Adipose tissue (tissue), 3 donors: ENCODE measurements at regions not wholly inside any gene's neighbourhood (a gene's known extent, or its start where the extent isn't known, plus 50 kb on each side); places are given as distances from the start of the nearest gene placed in this dataset.

ENCODE experiments used
- H3K27ac ChIP-seq: one replicate; pipeline ENCODE4 v1.5.1; 2013; ENCODE audit warnings: low read depth, low read length
- WGBS, 3 donors: extraction: QIAGEN DNeasy Blood & Tissue Kit; methylation state at CpG; one replicate each; pipeline ENCODE4 v1.1.7; 2013; 5-methylcytosine and 5-hydroxymethylcytosine counted together
- donor health status: healthy with polysubstance abuse.
- donor health status: Bipolar disorder and iron deficiency.
- donor health status: healthy.

- no peak overlapping the region for H3K27ac ChIP-seq
Observed at GRCh38 chr2:128708106-128708816, 389.6 kb upstream of the HS6ST1 start.

GRCh38 chr2:128710242-128710641 lies 391.6 kb upstream of the HS6ST1 start:
- WGBS, 3 donors = 93 to 96% (median 94%) methylated on average over 5 of the region's 5 CpGs

GRCh38 chr2:128710729-128711128 lies 392.1 kb upstream of the HS6ST1 start:
- no peak overlapping the region for H3K27ac ChIP-seq
- WGBS, 3 donors = 73 to 84% (median 74%) methylated on average over 2 of the region's 2 CpGs

More at GRCh38 chr2:128710242-128710641, 391.6 kb upstream of the HS6ST1 start:
- H3K27ac ChIP-seq = no peak overlapping the region

- WGBS, 3 donors = 45 to 82% (median 59%) methylated on average over 4 of the region's 4 CpGs
Observed at GRCh38 chr2:128714285-128714684, 395.6 kb upstream of the HS6ST1 start.

GRCh38 chr2:128714851-128715312 lies 396.2 kb upstream of the HS6ST1 start:
- 74 to 80% (median 78%) methylated on average over 6 of the region's 6 CpGs for WGBS, 3 donors
- H3K27ac ChIP-seq = no peak overlapping the region

More at GRCh38 chr2:128714285-128714684, 395.6 kb upstream of the HS6ST1 start:
- no peak overlapping the region for H3K27ac ChIP-seq

GRCh38 chr2:128715360-128715759 lies 396.7 kb upstream of the HS6ST1 start:
- no peak overlapping the region for H3K27ac ChIP-seq
- WGBS, 3 donors = 76 to 88% (median 85%) methylated on average over 7 of the region's 7 CpGs

GRCh38 chr2:128716299-128716721 lies 397.6 kb upstream of the HS6ST1 start:
- H3K27ac ChIP-seq = no peak overlapping the region
- WGBS, 3 donors = 61 to 71% (median 68%) methylated on average over 8 of the region's 8 CpGs

- no peak overlapping the region for H3K27ac ChIP-seq
- WGBS, 3 donors = 72 to 85% (median 73%) methylated on average over 8 of the region's 8 CpGs
Observed at GRCh38 chr2:128717758-128718710, 399.4 kb upstream of the HS6ST1 start.

- WGBS, 3 donors = 86 to 87% (median 86%) methylated on average over 4 of the region's 4 CpGs
Observed at GRCh38 chr2:128720080-128721022, 401.7 kb upstream of the HS6ST1 start.

GRCh38 chr2:128721096-128721495 lies 402.4 kb upstream of the HS6ST1 start:
- no peak overlapping the region for H3K27ac ChIP-seq
- 83 to 91% (median 90%) methylated on average over 2 of the region's 2 CpGs for WGBS, 3 donors

More at GRCh38 chr2:128720080-128721022, 401.7 kb upstream of the HS6ST1 start:
- H3K27ac ChIP-seq = no peak overlapping the region

GRCh38 chr2:128722489-128722888 lies 403.8 kb upstream of the HS6ST1 start:
- WGBS, 3 donors = 86 to 92% (median 90%) methylated on average over 1 of the region's 1 CpG
- H3K27ac ChIP-seq = no peak overlapping the region

- no peak overlapping the region for H3K27ac ChIP-seq
- WGBS, 3 donors = 84 to 96% (median 92%) methylated on average over 7 of the region's 7 CpGs
Observed at GRCh38 chr2:128724547-128724946, 405.9 kb upstream of the HS6ST1 start.

GRCh38 chr2:128724972-128725371 lies 406.3 kb upstream of the HS6ST1 start:
- no peak overlapping the region for H3K27ac ChIP-seq
- WGBS, 3 donors = 91 to 93% (median 91%) methylated on average over 7 of the region's 7 CpGs

GRCh38 chr2:128726236-128726635 lies 407.6 kb upstream of the HS6ST1 start:
- H3K27ac ChIP-seq = no peak overlapping the region
- 66 to 84% (median 70%) methylated on average over 2 of the region's 2 CpGs for WGBS, 3 donors

GRCh38 chr2:128726911-128727310 lies 408.2 kb upstream of the HS6ST1 start:
- WGBS, 3 donors = 89 to 92% (median 90%) methylated on average over 4 of the region's 4 CpGs
- H3K27ac ChIP-seq = no peak overlapping the region

GRCh38 chr2:128727404-128727803 lies 408.7 kb upstream of the HS6ST1 start:
- H3K27ac ChIP-seq = no peak overlapping the region
- WGBS, 3 donors = 77 to 86% (median 86%) methylated on average over 2 of the region's 2 CpGs

GRCh38 chr2:128727914-128728313 lies 409.2 kb upstream of the HS6ST1 start:
- WGBS, 3 donors = 54 to 90% (median 61%) methylated on average over 2 of the region's 2 CpGs
- H3K27ac ChIP-seq = no peak overlapping the region

- no peak overlapping the region for H3K27ac ChIP-seq
- 93 to 97% (median 96%) methylated on average over 2 of the region's 2 CpGs for WGBS, 3 donors
Observed at GRCh38 chr2:128729051-128729450, 410.4 kb upstream of the HS6ST1 start.
